ENCODE measurements at regions not wholly inside any gene's neighbourhood (a gene's known extent, or its start where the extent isn't known, plus 50 kb on each side); places are given as distances from the start of the nearest gene placed in this dataset.

- no peak for TF ChIP-seq CTCF (IDR thresholded peaks at IDR 0.05; ENCODE audit: low read length)
- TF ChIP-seq EZH2phosphoT487 (IDR thresholded peaks at IDR 0.05; ENCODE audit: low read length) = no peak
- TF ChIP-seq EZH2 (optimal IDR thresholded peaks at IDR 0.05; ENCODE audit: low read depth, low read length) = no peak
Measured at GRCh38 chr6:40715570-40716403, 128.6 kb upstream of the LRFN2 start.

Measured in MM.1S (cell line).